ENCODE measurements at regions not wholly inside any gene's neighbourhood (a gene's known extent, or its start where the extent isn't known, plus 50 kb on each side); places are given as distances from the start of the nearest gene placed in this dataset.

DNA sequence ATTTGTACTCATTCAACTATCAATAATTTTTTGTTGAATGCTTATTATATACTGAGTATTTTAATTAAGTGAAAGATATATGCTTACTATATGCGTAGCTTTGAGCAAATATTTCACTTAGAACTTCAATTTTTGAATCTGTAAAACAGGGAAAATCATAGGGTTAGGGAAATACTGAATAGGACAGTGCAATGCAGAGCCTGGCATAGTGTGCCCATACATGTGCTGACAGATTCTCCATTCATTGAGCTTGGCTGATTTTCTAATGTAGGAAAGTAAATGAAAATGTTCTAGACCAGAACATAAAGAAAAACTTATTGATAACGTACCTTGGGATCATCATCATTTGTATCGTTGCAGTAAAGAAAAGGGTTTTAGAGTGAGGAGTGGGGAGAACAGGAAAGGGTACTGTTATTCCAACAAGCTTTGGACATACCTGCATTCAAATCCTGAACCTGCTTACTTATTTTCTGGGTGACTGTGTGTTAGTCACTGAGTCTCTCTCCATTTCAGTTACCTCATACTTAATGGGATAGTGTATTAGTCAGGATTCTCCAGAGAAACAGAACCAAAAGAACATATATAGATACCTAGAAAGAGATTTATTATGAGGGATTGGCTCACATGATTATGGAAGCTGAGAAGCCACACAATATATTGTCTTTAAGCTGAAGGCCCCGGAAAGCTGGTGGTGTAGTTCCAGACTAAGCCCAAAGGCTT lies 436.4 kb downstream of the ADAMTS20 start:
- intact Hi-C loops (cut with micrococcal nuclease) = no loop called here
- Histone ChIP-seq H3K36me3 (ENCODE audit: low read depth, low read length) (no peaks in the 10 kb centered on the region), H3K79me2 (ENCODE audit: low read length) (no peaks in the 10 kb centered on the region), H3K27me3 (ENCODE audit: low read length) (no peaks in the 10 kb centered on the region), H3K4me2 (ENCODE audit: low read length) (no peak overlapping the region), H2AFZ (ENCODE audit: low read length) (no peak overlapping the region), H4K20me1 (ENCODE audit: low read length) (no peaks in the 10 kb centered on the region), H3K9ac (ENCODE audit: low read length) (no peak overlapping the region), H3K9me2 (replicated peaks; ENCODE audit: low read length) (no peaks in the 10 kb centered on the region), H3K27ac (ENCODE audit: low read length) (no peak overlapping the region), H3K4me1 (ENCODE audit: insufficient read depth, low read length) (no peaks in the 10 kb centered on the region), H3K9me3 (ENCODE audit: low read length) (no peaks in the 10 kb centered on the region), H3F3A (ENCODE audit: low read length, unreplicated experiment) (no peaks in the 10 kb centered on the region), H3K4me3 (ENCODE audit: low read length) (no peak overlapping the region)
- ChIA-PET CTCF (interaction anchor here (0.6 kb wide), 1 partner anchor 575 kb away, joined by 5 read pairs; no protein-coding TSS in a partner anchor), POLR2A (ENCODE audit: unreplicated experiment) (no interaction called here)
- TF ChIP-seq, protein P1, sequence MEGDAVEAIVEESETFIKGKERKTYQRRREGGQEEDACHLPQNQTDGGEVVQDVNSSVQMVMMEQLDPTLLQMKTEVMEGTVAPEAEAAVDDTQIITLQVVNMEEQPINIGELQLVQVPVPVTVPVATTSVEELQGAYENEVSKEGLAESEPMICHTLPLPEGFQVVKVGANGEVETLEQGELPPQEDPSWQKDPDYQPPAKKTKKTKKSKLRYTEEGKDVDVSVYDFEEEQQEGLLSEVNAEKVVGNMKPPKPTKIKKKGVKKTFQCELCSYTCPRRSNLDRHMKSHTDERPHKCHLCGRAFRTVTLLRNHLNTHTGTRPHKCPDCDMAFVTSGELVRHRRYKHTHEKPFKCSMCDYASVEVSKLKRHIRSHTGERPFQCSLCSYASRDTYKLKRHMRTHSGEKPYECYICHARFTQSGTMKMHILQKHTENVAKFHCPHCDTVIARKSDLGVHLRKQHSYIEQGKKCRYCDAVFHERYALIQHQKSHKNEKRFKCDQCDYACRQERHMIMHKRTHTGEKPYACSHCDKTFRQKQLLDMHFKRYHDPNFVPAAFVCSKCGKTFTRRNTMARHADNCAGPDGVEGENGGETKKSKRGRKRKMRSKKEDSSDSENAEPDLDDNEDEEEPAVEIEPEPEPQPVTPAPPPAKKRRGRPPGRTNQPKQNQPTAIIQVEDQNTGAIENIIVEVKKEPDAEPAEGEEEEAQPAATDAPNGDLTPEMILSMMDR (conservative IDR thresholded peaks at IDR 0.05; ENCODE audit: low read depth, low read length) = no peak
- no peak for TF ChIP-seq EZH2 (IDR thresholded peaks at IDR 0.05; ENCODE audit: low read length, unreplicated experiment)
- no peak for TF ChIP-seq EZH2phosphoT487 (IDR thresholded peaks at IDR 0.05; ENCODE audit: borderline replicate concordance, low read length)
- no peak for ATAC-seq
- no TSS peak for BruUV-seq (replicated peaks)
- no peak for DNase-seq

DNA sequence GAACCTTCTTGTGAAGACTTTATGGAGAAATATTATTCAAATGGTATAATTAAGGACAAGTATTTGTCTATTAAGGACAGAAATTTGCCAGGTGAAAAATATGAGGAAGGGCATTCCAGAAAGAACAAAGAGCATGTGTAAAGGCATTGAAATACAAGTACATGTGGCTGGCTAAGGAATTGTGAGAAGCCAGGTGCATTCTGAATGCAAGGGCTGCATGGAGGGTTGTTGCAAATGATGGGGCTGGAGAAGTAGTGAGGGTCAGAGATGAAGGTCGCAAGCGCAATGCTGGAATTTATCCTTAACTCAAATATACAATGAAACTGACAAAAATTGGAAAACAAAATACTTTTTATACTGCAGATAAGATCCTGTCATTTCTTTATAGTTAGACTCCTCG lies 437.7 kb downstream of the ADAMTS20 start:
- no peaks in the 10 kb centered on the region for H3K79me2 ChIP-seq (ENCODE audit: low read length)
- no peaks in the 10 kb centered on the region for H3K9me2 ChIP-seq (replicated peaks; ENCODE audit: low read length)
- no peaks in the 10 kb centered on the region for H3K4me1 ChIP-seq (ENCODE audit: insufficient read depth, low read length)
- TF ChIP-seq, protein P1 (conservative IDR thresholded peaks at IDR 0.05; ENCODE audit: low read depth, low read length) = no peak
- no peak overlapping the region for H3K27ac ChIP-seq (ENCODE audit: low read length)
- POLR2A ChIA-PET (ENCODE audit: unreplicated experiment) = no interaction called here
- CTCF ChIA-PET = no interaction called here
- no peak overlapping the region for H3K9ac ChIP-seq (ENCODE audit: low read length)
- intact Hi-C loops (cut with micrococcal nuclease) = no loop called here
- no peak overlapping the region for H2AFZ ChIP-seq (ENCODE audit: low read length)
- no peaks in the 10 kb centered on the region for H3F3A ChIP-seq (ENCODE audit: low read length, unreplicated experiment)
- no peaks in the 10 kb centered on the region for H3K27me3 ChIP-seq (ENCODE audit: low read length)
- no peaks in the 10 kb centered on the region for H3K9me3 ChIP-seq (ENCODE audit: low read length)
- ATAC-seq (no peak), DNase-seq (no peak)
- H3K4me3 ChIP-seq (ENCODE audit: low read length) = no peak overlapping the region
- H3K36me3 ChIP-seq (ENCODE audit: low read depth, low read length) = no peaks in the 10 kb centered on the region
- H3K4me2 ChIP-seq (ENCODE audit: low read length) = no peak overlapping the region
- H4K20me1 ChIP-seq (ENCODE audit: low read length) = no peaks in the 10 kb centered on the region
- BruUV-seq (replicated peaks) = no TSS peak

DNA sequence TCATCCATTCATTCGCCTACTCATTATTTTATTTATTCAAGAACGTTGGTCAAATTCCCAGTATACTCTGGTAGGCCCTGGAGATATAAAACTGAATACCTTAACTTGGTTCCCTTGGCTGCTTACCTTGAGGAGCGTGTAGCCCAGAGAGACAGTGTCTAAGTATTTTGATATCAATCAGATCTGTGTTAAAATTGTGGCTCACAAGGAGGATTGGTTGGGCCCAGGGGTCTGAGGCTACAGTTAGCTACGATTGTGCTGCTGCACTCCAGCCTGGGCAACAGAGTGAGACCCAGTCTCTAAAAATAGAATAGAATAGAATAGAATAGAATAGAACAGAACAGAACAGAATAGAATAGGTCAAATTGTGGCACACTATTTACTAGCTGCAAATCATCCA lies 438.4 kb downstream of the ADAMTS20 start:
- ATAC-seq (no peak), DNase-seq (no peak)
- no peak overlapping the region for H3K4me3 ChIP-seq (ENCODE audit: low read length)
- no peaks in the 10 kb centered on the region for H3F3A ChIP-seq (ENCODE audit: low read length, unreplicated experiment)
- no peaks in the 10 kb centered on the region for H3K27me3 ChIP-seq (ENCODE audit: low read length)
- H3K9me2 ChIP-seq (replicated peaks; ENCODE audit: low read length) = no peaks in the 10 kb centered on the region
- H3K4me1 ChIP-seq (ENCODE audit: insufficient read depth, low read length) = no peaks in the 10 kb centered on the region
- H3K36me3 ChIP-seq (ENCODE audit: low read depth, low read length) = no peaks in the 10 kb centered on the region
- POLR2A ChIA-PET (ENCODE audit: unreplicated experiment) = no interaction called here
- no peaks in the 10 kb centered on the region for H4K20me1 ChIP-seq (ENCODE audit: low read length)
- no peaks in the 10 kb centered on the region for H3K79me2 ChIP-seq (ENCODE audit: low read length)
- no TSS peak for BruUV-seq (replicated peaks)
- H3K4me2 ChIP-seq (ENCODE audit: low read length) = no peak overlapping the region
- no peaks in the 10 kb centered on the region for H3K9me3 ChIP-seq (ENCODE audit: low read length)
- H3K9ac ChIP-seq (ENCODE audit: low read length) = no peak overlapping the region
- TF ChIP-seq EZH2phosphoT487 (IDR thresholded peaks at IDR 0.05; ENCODE audit: borderline replicate concordance, low read length) (no peak), EZH2 (IDR thresholded peaks at IDR 0.05; ENCODE audit: low read length, unreplicated experiment) (no peak)
- TF ChIP-seq, protein P1 (conservative IDR thresholded peaks at IDR 0.05; ENCODE audit: low read depth, low read length) = no peak
- CTCF ChIA-PET = no interaction called here
- intact Hi-C loops (cut with micrococcal nuclease) = no loop called here
- H2AFZ ChIP-seq (ENCODE audit: low read length) = no peak overlapping the region
- H3K27ac ChIP-seq (ENCODE audit: low read length) = no peak overlapping the region

Measured in PC-3 (cell line).